GM23248 (cell line): ENCODE measurements at regions not wholly inside any gene's neighbourhood (a gene's known extent, or its start where the extent isn't known, plus 50 kb on each side); places are given as distances from the start of the nearest gene placed in this dataset.

Experiments
- EZH2 ChIP-seq: fragments of 200-600 bp; sonication (generic); IDR thresholded peaks from 2 replicates; pipeline ENCODE4 v1.6.1; 2018; ENCODE audit warnings: antibody characterized with exemption, mild to moderate bottlenecking; ENCODE audit not compliant: insufficient read depth, poor library complexity, severe bottlenecking
- EZH2phosphoT487 ChIP-seq: fragments of 200-600 bp; sonication (generic); IDR thresholded peaks from 2 replicates; pipeline ENCODE4 v1.6.1; 2018; ENCODE audit warnings: antibody characterized with exemption, moderate library complexity, mild to moderate bottlenecking, low read depth; ENCODE audit not compliant: insufficient read depth

GRCh38 chr13:90171649-90172048 lies 1175.8 kb upstream of the MIR17HG start:
- no peak for TF ChIP-seq EZH2
- no peak for TF ChIP-seq EZH2phosphoT487
